ENCODE measurements at regions not wholly inside any gene's neighbourhood (a gene's known extent, or its start where the extent isn't known, plus 50 kb on each side); places are given as distances from the start of the nearest gene placed in this dataset.
"Not testable (repeated sequence)": the region's sequence is repeated elsewhere in the genome, so short reads cannot be mapped to it uniquely, and the experiment has no call there.

DNA sequence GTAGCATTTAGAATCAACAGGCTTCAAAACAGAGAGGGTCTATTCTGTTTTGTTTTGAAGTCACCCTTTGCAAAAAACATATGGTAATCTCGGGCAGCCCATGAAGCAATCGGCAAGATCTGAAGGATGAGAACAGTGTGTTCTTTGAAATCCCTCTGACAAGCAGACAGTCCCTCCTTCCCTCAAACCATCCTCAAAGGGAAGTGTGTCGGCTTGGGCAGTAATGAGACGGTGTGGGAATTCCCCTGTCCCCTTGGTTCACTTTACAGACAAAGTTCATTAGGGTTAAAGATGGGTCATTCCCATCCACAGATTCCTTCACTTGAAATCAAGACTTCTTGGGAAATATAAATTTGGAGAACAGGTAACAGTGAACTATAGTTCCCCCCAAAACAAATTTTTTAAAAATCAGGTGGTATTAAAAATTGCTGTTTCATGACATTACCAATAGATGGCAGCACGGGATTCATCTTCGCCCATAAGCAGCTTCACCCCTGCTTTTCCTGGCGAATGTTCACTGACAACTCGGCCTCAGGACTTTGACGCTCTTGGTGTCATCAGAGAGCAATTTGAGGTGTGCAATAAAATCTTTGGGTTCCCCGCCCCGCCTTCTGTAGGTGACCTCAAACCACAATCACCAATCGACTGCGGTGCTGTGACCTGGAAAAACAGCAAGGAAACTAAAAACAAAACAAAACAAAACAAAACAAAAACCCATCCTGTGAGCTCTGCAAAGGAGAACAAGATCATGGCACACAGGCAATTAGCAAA, 159.3 kb upstream of the TNFAIP3 start:
- DNase-seq = peak in 21 of 58 donors; percentile 2 to 74 (median 16)

- DNase-seq = no peak
Observed at GRCh38 chr6:137708481-137708880, 158.6 kb upstream of the TNFAIP3 start.

- DNase-seq = no peak
Observed at GRCh38 chr6:137709424-137710236, 157.4 kb upstream of the TNFAIP3 start.

DNA sequence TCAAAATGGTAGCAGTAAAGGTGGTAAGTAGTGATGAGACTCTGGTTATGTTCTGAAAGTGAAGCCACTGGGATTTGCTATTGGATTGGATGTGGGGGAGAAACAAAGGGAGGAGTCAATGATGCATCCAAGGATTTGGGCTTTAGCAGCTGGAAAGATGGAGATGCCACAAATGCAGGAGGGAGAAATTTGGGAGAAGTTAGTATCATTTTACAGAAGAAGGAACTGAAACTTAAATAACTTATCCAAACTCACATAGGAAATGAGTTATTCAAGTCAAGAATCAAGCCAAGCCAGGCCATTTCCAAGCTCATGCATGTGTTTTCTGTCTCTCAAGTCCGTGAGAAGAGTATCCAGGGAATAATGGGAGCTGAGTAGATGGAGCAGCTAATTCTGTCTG, 155.1 kb upstream of the TNFAIP3 start:
- no peak for DNase-seq

GRCh38 chr6:137712587-137712986, 154.5 kb upstream of the TNFAIP3 start:
- DNase-seq = no peak

GRCh38 chr6:137715589-137716045, 151.4 kb upstream of the TNFAIP3 start:
- no peak for DNase-seq

GRCh38 chr6:137717074-137718073, 149.7 kb upstream of the TNFAIP3 start:
- no peak for DNase-seq

GRCh38 chr6:137718903-137719302, 148.2 kb upstream of the TNFAIP3 start:
- DNase-seq = not testable (repeated sequence)

DNA sequence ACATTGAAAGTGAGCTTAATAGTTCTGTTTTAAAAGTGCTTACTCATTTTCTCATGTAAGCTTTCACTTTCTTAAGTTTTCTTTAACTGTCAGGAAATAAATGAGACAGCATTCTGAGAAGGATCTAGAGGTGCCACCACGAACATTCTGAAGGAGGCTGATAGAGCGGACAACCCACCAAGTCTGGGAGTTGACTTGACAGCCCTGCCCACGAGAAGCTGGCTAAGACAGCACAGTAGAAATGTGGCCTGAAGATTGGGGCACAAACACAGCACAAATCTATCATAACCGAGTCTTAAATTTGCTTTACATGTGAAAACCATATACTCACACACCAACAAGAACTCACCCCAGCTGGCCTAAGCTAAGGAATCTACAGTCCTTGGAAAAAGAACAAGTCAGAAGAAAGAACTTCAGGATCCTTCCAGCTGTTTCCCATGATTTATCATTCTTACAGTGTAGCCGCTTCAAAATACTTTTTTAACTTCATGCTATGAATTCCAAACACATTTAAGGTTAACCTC, 144.2 kb upstream of the TNFAIP3 start:
- no peak for DNase-seq

- DNase-seq = no peak
Observed at GRCh38 chr6:137723273-137724017, 143.6 kb upstream of the TNFAIP3 start.

DNA sequence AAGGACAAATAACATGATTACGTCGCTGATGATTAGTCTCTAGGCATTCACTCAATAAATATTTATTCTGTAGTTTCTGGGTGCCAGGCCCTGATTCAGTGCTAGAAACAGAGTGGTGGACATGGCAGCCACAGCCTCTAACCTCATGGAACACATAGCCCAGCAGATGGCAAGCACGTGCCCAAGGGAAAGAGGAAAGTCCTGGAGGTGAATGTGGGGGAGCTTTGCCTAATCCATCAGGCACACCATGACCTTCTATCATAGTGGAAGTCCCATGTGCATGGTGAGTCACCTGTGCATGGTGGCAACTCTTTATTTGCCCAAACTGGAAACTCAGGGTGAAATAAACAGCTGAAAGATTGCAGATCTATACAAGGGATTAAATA, 143.0 kb upstream of the TNFAIP3 start:
- no peak for DNase-seq

GRCh38 chr6:137724495-137725211, 142.4 kb upstream of the TNFAIP3 start:
- peak in 4 of 58 donors; percentile 7 to 34 (median 8) for DNase-seq

GRCh38 chr6:137725949-137726348, 141.1 kb upstream of the TNFAIP3 start:
- DNase-seq = no peak

GRCh38 chr6:137726582-137726981, 140.5 kb upstream of the TNFAIP3 start:
- DNase-seq = no peak

DNA sequence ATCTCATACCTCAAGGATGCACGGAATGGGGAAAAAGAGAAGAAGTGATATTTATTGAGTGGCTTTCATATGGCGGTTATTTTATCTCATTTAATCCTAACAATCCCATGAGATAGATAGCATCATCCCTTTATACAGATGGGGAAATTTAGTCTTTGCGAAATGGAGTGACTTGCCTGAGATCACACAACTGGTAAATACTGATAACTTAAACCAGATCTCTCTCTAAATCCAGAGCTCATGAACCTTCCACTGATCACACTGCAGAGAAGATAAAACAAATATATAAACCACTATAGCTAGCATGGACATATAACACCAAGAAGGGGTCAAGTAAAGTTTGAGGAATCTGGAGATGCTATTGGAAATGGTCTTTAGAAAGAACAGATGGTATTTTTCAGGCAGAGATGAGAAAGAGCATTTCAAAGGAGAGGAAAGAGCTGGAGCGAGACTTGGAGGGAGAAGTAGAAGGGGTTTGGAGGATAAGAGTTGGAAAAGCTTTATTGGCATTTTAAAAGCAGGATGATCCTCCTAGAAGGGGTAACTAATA, 139.8 kb upstream of the TNFAIP3 start:
- DNase-seq = no peak

- DNase-seq = peak in 5 of 58 donors; percentile 1 to 22 (median 11)
Observed at GRCh38 chr6:137728386-137729349, 138.4 kb upstream of the TNFAIP3 start.

- DNase-seq = no peak
Observed at GRCh38 chr6:137729866-137730629, 137.0 kb upstream of the TNFAIP3 start.

Measured in anterior cingulate cortex (tissue), 58 donors.